ENCODE measurements at regions not wholly inside any gene's neighbourhood (a gene's known extent, or its start where the extent isn't known, plus 50 kb on each side); places are given as distances from the start of the nearest gene placed in this dataset.

DNA sequence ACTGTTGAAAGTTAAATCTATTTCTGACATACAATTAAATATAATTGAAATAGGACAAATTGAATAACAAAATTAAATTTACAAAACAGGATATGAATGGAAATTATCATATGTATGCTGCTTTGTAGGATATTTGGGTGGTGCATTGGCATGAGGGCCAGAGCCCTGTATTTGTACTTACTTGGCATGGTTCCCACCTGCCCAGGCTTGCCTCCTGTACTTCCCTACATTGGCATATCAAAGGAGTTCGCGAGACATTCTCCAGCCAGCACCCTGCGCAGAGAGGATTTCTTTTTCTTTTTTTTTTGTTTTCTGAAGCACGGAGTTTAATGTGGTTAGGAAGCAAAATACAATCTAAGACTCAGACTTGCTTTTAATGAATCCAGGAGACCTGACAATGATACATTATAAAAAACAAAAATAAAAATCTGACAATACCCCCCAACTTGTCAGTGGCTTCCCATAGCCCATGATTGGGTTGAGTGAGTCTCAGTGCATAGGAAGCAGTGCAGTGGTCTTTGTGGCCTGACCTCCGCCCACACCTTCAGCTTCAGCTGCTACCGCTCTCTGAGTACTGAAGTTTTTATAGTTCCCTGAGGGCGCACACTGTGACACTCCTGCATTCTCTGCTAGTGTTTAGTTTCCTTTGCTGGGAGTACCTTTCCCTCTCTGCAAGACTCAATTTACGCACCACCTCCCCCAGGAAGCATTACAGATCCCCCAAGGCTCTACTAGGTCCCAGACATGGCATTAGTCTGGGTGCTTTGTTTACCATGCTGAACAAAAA, 440.8 kb downstream of the UTRN start (continued):
- TF ChIP-seq, protein P1, sequence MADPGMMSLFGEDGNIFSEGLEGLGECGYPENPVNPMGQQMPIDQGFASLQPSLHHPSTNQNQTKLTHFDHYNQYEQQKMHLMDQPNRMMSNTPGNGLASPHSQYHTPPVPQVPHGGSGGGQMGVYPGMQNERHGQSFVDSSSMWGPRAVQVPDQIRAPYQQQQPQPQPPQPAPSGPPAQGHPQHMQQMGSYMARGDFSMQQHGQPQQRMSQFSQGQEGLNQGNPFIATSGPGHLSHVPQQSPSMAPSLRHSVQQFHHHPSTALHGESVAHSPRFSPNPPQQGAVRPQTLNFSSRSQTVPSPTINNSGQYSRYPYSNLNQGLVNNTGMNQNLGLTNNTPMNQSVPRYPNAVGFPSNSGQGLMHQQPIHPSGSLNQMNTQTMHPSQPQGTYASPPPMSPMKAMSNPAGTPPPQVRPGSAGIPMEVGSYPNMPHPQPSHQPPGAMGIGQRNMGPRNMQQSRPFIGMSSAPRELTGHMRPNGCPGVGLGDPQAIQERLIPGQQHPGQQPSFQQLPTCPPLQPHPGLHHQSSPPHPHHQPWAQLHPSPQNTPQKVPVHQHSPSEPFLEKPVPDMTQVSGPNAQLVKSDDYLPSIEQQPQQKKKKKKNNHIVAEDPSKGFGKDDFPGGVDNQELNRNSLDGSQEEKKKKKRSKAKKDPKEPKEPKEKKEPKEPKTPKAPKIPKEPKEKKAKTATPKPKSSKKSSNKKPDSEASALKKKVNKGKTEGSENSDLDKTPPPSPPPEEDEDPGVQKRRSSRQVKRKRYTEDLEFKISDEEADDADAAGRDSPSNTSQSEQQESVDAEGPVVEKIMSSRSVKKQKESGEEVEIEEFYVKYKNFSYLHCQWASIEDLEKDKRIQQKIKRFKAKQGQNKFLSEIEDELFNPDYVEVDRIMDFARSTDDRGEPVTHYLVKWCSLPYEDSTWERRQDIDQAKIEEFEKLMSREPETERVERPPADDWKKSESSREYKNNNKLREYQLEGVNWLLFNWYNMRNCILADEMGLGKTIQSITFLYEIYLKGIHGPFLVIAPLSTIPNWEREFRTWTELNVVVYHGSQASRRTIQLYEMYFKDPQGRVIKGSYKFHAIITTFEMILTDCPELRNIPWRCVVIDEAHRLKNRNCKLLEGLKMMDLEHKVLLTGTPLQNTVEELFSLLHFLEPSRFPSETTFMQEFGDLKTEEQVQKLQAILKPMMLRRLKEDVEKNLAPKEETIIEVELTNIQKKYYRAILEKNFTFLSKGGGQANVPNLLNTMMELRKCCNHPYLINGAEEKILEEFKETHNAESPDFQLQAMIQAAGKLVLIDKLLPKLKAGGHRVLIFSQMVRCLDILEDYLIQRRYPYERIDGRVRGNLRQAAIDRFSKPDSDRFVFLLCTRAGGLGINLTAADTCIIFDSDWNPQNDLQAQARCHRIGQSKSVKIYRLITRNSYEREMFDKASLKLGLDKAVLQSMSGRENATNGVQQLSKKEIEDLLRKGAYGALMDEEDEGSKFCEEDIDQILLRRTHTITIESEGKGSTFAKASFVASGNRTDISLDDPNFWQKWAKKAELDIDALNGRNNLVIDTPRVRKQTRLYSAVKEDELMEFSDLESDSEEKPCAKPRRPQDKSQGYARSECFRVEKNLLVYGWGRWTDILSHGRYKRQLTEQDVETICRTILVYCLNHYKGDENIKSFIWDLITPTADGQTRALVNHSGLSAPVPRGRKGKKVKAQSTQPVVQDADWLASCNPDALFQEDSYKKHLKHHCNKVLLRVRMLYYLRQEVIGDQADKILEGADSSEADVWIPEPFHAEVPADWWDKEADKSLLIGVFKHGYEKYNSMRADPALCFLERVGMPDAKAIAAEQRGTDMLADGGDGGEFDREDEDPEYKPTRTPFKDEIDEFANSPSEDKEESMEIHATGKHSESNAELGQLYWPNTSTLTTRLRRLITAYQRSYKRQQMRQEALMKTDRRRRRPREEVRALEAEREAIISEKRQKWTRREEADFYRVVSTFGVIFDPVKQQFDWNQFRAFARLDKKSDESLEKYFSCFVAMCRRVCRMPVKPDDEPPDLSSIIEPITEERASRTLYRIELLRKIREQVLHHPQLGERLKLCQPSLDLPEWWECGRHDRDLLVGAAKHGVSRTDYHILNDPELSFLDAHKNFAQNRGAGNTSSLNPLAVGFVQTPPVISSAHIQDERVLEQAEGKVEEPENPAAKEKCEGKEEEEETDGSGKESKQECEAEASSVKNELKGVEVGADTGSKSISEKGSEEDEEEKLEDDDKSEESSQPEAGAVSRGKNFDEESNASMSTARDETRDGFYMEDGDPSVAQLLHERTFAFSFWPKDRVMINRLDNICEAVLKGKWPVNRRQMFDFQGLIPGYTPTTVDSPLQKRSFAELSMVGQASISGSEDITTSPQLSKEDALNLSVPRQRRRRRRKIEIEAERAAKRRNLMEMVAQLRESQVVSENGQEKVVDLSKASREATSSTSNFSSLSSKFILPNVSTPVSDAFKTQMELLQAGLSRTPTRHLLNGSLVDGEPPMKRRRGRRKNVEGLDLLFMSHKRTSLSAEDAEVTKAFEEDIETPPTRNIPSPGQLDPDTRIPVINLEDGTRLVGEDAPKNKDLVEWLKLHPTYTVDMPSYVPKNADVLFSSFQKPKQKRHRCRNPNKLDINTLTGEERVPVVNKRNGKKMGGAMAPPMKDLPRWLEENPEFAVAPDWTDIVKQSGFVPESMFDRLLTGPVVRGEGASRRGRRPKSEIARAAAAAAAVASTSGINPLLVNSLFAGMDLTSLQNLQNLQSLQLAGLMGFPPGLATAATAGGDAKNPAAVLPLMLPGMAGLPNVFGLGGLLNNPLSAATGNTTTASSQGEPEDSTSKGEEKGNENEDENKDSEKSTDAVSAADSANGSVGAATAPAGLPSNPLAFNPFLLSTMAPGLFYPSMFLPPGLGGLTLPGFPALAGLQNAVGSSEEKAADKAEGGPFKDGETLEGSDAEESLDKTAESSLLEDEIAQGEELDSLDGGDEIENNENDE (IDR thresholded peaks at IDR 0.05; ENCODE audit: insufficient replicate concordance, low read length): no peak
- TF ChIP-seq ZNF274 (IDR thresholded peaks at IDR 0.05; ENCODE audit: borderline replicate concordance, extremely low read depth, low read length) (no peak), POU5F1 (IDR thresholded peaks at IDR 0.05; ENCODE audit: low read depth, low read length) (no peak), KDM5A (IDR thresholded peaks at IDR 0.05; ENCODE audit: low read length) (no peak), TAF1 (IDR thresholded peaks at IDR 0.05; ENCODE audit: low read depth, low read length) (no peak)
- TF ChIP-seq, protein P2, sequence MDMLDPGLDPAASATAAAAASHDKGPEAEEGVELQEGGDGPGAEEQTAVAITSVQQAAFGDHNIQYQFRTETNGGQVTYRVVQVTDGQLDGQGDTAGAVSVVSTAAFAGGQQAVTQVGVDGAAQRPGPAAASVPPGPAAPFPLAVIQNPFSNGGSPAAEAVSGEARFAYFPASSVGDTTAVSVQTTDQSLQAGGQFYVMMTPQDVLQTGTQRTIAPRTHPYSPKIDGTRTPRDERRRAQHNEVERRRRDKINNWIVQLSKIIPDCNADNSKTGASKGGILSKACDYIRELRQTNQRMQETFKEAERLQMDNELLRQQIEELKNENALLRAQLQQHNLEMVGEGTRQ (IDR thresholded peaks at IDR 0.05; ENCODE audit: low read length): no peak

All from H1 (cell line).